ENCODE measurements at regions not wholly inside any gene's neighbourhood (a gene's known extent, or its start where the extent isn't known, plus 50 kb on each side); places are given as distances from the start of the nearest gene placed in this dataset.

DNA sequence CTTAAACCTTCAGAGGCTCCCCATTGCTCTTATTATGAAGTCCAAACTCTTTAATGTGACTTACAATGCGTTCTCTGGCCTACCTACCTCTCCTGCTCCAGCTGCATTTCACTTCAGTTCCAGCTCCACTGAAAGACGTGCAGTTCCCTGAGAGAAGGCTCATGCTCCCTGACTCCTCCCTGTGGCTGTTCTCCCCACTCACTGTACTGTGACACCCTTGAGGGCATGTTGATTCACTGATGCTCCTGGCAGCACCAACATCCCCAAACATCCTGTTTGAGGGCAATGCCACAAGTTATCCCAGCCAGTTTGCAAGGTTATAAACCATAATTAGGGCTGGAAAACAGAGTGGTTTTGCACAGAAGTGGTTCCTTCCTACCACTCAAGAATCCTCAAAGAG, 111.2 kb downstream of the LSM5 start:
- no peak for TF ChIP-seq EZH2 (IDR thresholded peaks at IDR 0.05; ENCODE audit: low read depth)
- TF ChIP-seq, protein P1, sequence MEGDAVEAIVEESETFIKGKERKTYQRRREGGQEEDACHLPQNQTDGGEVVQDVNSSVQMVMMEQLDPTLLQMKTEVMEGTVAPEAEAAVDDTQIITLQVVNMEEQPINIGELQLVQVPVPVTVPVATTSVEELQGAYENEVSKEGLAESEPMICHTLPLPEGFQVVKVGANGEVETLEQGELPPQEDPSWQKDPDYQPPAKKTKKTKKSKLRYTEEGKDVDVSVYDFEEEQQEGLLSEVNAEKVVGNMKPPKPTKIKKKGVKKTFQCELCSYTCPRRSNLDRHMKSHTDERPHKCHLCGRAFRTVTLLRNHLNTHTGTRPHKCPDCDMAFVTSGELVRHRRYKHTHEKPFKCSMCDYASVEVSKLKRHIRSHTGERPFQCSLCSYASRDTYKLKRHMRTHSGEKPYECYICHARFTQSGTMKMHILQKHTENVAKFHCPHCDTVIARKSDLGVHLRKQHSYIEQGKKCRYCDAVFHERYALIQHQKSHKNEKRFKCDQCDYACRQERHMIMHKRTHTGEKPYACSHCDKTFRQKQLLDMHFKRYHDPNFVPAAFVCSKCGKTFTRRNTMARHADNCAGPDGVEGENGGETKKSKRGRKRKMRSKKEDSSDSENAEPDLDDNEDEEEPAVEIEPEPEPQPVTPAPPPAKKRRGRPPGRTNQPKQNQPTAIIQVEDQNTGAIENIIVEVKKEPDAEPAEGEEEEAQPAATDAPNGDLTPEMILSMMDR (conservative IDR thresholded peaks at IDR 0.05): no peak
